WTC11 (cell line): ENCODE measurements at regions not wholly inside any gene's neighbourhood (a gene's known extent, or its start where the extent isn't known, plus 50 kb on each side); places are given as distances from the start of the nearest gene placed in this dataset.

Experiments used
- CREM ChIP-seq: sonication (generic); formaldehyde crosslinking; IDR thresholded peaks from 2 replicates; pipeline ENCODE4 v1.8.1; 2022; ENCODE audit warnings: mild to moderate bottlenecking, missing genetic modification reagents, moderate library complexity
- FOXJ3 ChIP-seq: sonication (generic); formaldehyde crosslinking; IDR thresholded peaks from 2 replicates; pipeline ENCODE4 v1.9.0; 2021; ENCODE audit warnings: missing genetic modification reagents, mild to moderate bottlenecking, borderline replicate concordance
- JUN ChIP-seq: sonication (generic); formaldehyde crosslinking; IDR thresholded peaks from 2 replicates; pipeline ENCODE4 v1.8.0; 2023; ENCODE audit warnings: mild to moderate bottlenecking, missing genetic modification reagents
- KAT7 ChIP-seq: sonication (generic); formaldehyde crosslinking; IDR thresholded peaks from 2 replicates; pipeline ENCODE4 v1.8.1; 2023; ENCODE audit warnings: missing genetic modification reagents, mild to moderate bottlenecking, borderline replicate concordance
- MYBL2 ChIP-seq: sonication (generic); formaldehyde crosslinking; IDR thresholded peaks from 2 replicates; pipeline ENCODE4 v1.8.1; 2023; ENCODE audit warnings: mild to moderate bottlenecking, moderate library complexity, missing genetic modification reagents
- SMAD4 ChIP-seq: sonication (generic); formaldehyde crosslinking; IDR thresholded peaks from 2 replicates; pipeline ENCODE4 v1.8.0; 2022; ENCODE audit warnings: mild to moderate bottlenecking, missing genetic modification reagents
- TF ChIP-seq, protein P1 (sequence below): fragments of 200-600 bp; IDR thresholded peaks from 2 replicates; pipeline ENCODE4 v1.8.0; 2022; ENCODE audit warnings: antibody characterized with exemption
- TF ChIP-seq, protein P2 (sequence below): sonication (generic); formaldehyde crosslinking; IDR thresholded peaks from 2 replicates; pipeline ENCODE4 v1.8.1; 2023; ENCODE audit warnings: mild to moderate bottlenecking, missing genetic modification reagents, moderate library complexity
- TF ChIP-seq, protein P3 (sequence below): sonication (generic); formaldehyde crosslinking; IDR thresholded peaks from 2 replicates; pipeline ENCODE4 v1.8.1; 2022; ENCODE audit warnings: low read depth, missing genetic modification reagents, borderline replicate concordance

GRCh38 chr10:10716972-10717371 is 300.7 kb upstream of the CELF2 start:
- TF ChIP-seq, protein P1, sequence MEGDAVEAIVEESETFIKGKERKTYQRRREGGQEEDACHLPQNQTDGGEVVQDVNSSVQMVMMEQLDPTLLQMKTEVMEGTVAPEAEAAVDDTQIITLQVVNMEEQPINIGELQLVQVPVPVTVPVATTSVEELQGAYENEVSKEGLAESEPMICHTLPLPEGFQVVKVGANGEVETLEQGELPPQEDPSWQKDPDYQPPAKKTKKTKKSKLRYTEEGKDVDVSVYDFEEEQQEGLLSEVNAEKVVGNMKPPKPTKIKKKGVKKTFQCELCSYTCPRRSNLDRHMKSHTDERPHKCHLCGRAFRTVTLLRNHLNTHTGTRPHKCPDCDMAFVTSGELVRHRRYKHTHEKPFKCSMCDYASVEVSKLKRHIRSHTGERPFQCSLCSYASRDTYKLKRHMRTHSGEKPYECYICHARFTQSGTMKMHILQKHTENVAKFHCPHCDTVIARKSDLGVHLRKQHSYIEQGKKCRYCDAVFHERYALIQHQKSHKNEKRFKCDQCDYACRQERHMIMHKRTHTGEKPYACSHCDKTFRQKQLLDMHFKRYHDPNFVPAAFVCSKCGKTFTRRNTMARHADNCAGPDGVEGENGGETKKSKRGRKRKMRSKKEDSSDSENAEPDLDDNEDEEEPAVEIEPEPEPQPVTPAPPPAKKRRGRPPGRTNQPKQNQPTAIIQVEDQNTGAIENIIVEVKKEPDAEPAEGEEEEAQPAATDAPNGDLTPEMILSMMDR: no peak
- TF ChIP-seq, protein P2, sequence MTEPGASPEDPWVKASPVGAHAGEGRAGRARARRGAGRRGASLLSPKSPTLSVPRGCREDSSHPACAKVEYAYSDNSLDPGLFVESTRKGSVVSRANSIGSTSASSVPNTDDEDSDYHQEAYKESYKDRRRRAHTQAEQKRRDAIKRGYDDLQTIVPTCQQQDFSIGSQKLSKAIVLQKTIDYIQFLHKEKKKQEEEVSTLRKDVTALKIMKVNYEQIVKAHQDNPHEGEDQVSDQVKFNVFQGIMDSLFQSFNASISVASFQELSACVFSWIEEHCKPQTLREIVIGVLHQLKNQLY (CRISPR knock-in tag): no peak
- TF ChIP-seq SMAD4 (no peak), JUN (CRISPR knock-in tag) (no peak), MYBL2 (CRISPR knock-in tag) (no peak), FOXJ3 (no peak), CREM (CRISPR knock-in tag) (no peak), KAT7 (CRISPR knock-in tag) (no peak)
- TF ChIP-seq, protein P3, sequence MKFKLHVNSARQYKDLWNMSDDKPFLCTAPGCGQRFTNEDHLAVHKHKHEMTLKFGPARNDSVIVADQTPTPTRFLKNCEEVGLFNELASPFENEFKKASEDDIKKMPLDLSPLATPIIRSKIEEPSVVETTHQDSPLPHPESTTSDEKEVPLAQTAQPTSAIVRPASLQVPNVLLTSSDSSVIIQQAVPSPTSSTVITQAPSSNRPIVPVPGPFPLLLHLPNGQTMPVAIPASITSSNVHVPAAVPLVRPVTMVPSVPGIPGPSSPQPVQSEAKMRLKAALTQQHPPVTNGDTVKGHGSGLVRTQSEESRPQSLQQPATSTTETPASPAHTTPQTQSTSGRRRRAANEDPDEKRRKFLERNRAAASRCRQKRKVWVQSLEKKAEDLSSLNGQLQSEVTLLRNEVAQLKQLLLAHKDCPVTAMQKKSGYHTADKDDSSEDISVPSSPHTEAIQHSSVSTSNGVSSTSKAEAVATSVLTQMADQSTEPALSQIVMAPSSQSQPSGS (CRISPR knock-in tag): no peak
